ENCODE measurements at regions not wholly inside any gene's neighbourhood (a gene's known extent, or its start where the extent isn't known, plus 50 kb on each side); places are given as distances from the start of the nearest gene placed in this dataset.

DNA sequence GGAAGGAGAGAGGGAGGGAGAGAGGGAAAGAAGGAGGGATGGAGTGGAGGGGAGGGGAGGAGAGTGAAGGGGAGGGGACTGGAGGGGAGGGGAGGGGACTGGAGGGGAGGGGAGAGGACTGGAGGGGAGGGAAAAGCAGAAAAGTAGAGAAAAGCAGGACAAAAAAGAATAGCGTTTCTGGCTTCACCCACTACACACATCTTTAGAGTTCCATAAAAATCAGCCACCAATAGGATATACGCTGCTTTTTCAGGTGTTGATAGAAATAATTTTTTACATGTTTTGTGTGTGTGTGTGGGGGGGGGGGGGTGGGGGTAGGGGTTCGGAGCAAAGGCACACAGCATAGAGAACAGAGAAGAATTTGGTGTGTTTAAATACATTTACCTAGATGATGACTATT is 1259.1 kb downstream of the EPHA7 start:
- H3K4me1 Mint-ChIP-seq (ENCODE audit: low read depth, unreplicated experiment), result no peaks in the 10 kb centered on the region
- DNase-seq, result no peak
- no peaks in the 10 kb centered on the region for H3K36me3 ChIP-seq (ENCODE audit: control insufficient read depth, insufficient read depth, low read length)
- H3K9me3 ChIP-seq, result no peaks in the 10 kb centered on the region
- no peaks in the 10 kb centered on the region for H3K27me3 ChIP-seq (replicated peaks; ENCODE audit: control insufficient read depth, insufficient read depth, low read length)
- no peaks in the 10 kb centered on the region for H3K36me3 Mint-ChIP-seq (ENCODE audit: insufficient read depth, unreplicated experiment)
- no peak for TF ChIP-seq CTCF (IDR thresholded peaks at IDR 0.05; ENCODE audit: insufficient read depth in 1 of 2, low read depth in 1 of 2, low read length in 1 of 2, severe bottlenecking in 1 of 2, unreplicated experiment in 1 of 2)
- H3K27me3 Mint-ChIP-seq (ENCODE audit: insufficient read depth, unreplicated experiment), result peaks cover 2% of the 10 kb centered on the region
- H3K27ac Mint-ChIP-seq (ENCODE audit: unreplicated experiment), result no peak overlapping the region
- BruUV-seq (replicated peaks), result no TSS peak
- intact Hi-C loops (cut with micrococcal nuclease; ENCODE audit: unreplicated experiment), result no loop called here
- H3K4me3 ChIP-seq (ENCODE audit: low read depth, low read length), result no peak overlapping the region
- no peaks in the 10 kb centered on the region for H3K4me1 ChIP-seq
- ChIA-PET POLR2A (no interaction called here), CTCF (no interaction called here)
- no peaks in the 10 kb centered on the region for H3K9me3 Mint-ChIP-seq (ENCODE audit: unreplicated experiment)
- no peak overlapping the region for H3K4me3 Mint-ChIP-seq (ENCODE audit: unreplicated experiment)

GRCh38 chr6:92159046-92159445 is 1260.3 kb downstream of the EPHA7 start:
- Histone ChIP-seq H3K36me3 (ENCODE audit: control insufficient read depth, insufficient read depth, low read length) (no peaks in the 10 kb centered on the region), H3K4me3 (ENCODE audit: low read depth, low read length) (no peak overlapping the region), H3K9me3 (no peaks in the 10 kb centered on the region), H3K27me3 (replicated peaks; ENCODE audit: control insufficient read depth, insufficient read depth, low read length) (no peaks in the 10 kb centered on the region), H3K4me1 (no peaks in the 10 kb centered on the region)
- no peak overlapping the region for H3K27ac Mint-ChIP-seq (ENCODE audit: unreplicated experiment)
- ChIA-PET CTCF (no interaction called here), POLR2A (no interaction called here)
- H3K4me1 Mint-ChIP-seq (ENCODE audit: low read depth, unreplicated experiment), result no peaks in the 10 kb centered on the region
- H3K36me3 Mint-ChIP-seq (ENCODE audit: insufficient read depth, unreplicated experiment), result no peaks in the 10 kb centered on the region
- H3K27me3 Mint-ChIP-seq (ENCODE audit: insufficient read depth, unreplicated experiment), result peaks cover 2% of the 10 kb centered on the region
- H3K9me3 Mint-ChIP-seq (ENCODE audit: unreplicated experiment), result no peaks in the 10 kb centered on the region
- DNase-seq, result no peak
- no TSS peak for BruUV-seq (replicated peaks)
- H3K4me3 Mint-ChIP-seq (ENCODE audit: unreplicated experiment), result no peak overlapping the region
- intact Hi-C loops (cut with micrococcal nuclease; ENCODE audit: unreplicated experiment), result loop anchor here (2.0 kb wide), 1 partner anchor 36 kb away; no protein-coding TSS in a partner anchor
- peak; percentile 14 to 32 for TF ChIP-seq CTCF (IDR thresholded peaks at IDR 0.05; ENCODE audit: insufficient read depth in 1 of 2, low read depth in 1 of 2, low read length in 1 of 2, severe bottlenecking in 1 of 2, unreplicated experiment in 1 of 2)

DNA sequence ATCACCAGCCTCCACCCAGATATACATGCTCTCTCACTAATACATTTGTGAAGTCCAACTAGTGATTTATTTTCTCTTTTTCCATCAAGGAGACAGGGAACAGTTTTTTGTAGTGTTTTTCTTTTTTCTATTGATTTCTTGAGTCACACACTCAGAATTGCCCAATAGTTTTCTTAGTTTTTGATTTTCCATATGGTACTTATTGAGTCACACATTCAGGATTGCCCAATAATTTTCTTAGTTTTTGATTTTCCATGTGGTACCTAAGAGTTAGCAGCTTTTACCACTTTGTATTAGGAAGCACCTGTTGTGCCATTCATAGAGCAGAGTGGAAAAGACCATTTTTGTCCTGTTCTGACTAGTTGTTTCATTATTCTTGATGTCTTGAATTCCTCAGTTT is 1268.8 kb downstream of the EPHA7 start:
- no peak for TF ChIP-seq CTCF (IDR thresholded peaks at IDR 0.05; ENCODE audit: insufficient read depth in 1 of 2, low read depth in 1 of 2, low read length in 1 of 2, severe bottlenecking in 1 of 2, unreplicated experiment in 1 of 2)
- Mint-ChIP-seq H3K27ac (ENCODE audit: unreplicated experiment) (no peak overlapping the region), H3K4me1 (ENCODE audit: low read depth, unreplicated experiment) (no peaks in the 10 kb centered on the region), H3K9me3 (ENCODE audit: unreplicated experiment) (no peaks in the 10 kb centered on the region), H3K27me3 (ENCODE audit: insufficient read depth, unreplicated experiment) (no peaks in the 10 kb centered on the region), H3K36me3 (ENCODE audit: insufficient read depth, unreplicated experiment) (no peaks in the 10 kb centered on the region), H3K4me3 (ENCODE audit: unreplicated experiment) (no peak overlapping the region)
- H3K4me1 ChIP-seq, result no peaks in the 10 kb centered on the region
- POLR2A ChIA-PET, result no interaction called here
- H3K4me3 ChIP-seq (ENCODE audit: low read depth, low read length), result no peak overlapping the region
- intact Hi-C loops (cut with micrococcal nuclease; ENCODE audit: unreplicated experiment), result no loop called here
- no peaks in the 10 kb centered on the region for H3K27me3 ChIP-seq (replicated peaks; ENCODE audit: control insufficient read depth, insufficient read depth, low read length)
- CTCF ChIA-PET, result no interaction called here
- no peak for DNase-seq
- BruUV-seq (replicated peaks), result no TSS peak
- H3K9me3 ChIP-seq, result no peaks in the 10 kb centered on the region
- H3K36me3 ChIP-seq (ENCODE audit: control insufficient read depth, insufficient read depth, low read length), result no peaks in the 10 kb centered on the region

Measured in Caco-2 (cell line).